ENCODE measurements at regions not wholly inside any gene's neighbourhood (a gene's known extent, or its start where the extent isn't known, plus 50 kb on each side); places are given as distances from the start of the nearest gene placed in this dataset.

DNA sequence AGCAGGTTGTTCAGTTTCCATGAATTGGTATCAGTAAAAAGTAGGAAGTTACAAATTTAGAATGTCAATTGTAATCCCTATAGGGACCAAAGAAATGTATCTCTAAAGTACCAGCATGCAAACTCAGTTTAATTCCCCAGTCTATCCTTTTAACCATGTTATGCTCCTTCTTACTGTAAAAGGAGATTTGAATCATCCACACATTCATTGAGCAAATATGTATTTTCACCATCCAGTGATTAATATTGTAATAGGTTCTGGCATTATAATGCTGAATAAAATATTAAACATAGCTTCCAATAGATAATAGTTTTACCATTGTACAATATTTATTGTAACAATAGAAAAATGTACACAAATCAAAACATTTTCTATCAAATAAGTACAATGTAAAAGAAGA lies 228.2 kb upstream of the SEMA3A start:
- H3K9me3 Mint-ChIP-seq: peaks cover 18% of the 10 kb centered on the region
- no peaks in the 10 kb centered on the region for H3K4me1 Mint-ChIP-seq
- no peak for ATAC-seq

DNA sequence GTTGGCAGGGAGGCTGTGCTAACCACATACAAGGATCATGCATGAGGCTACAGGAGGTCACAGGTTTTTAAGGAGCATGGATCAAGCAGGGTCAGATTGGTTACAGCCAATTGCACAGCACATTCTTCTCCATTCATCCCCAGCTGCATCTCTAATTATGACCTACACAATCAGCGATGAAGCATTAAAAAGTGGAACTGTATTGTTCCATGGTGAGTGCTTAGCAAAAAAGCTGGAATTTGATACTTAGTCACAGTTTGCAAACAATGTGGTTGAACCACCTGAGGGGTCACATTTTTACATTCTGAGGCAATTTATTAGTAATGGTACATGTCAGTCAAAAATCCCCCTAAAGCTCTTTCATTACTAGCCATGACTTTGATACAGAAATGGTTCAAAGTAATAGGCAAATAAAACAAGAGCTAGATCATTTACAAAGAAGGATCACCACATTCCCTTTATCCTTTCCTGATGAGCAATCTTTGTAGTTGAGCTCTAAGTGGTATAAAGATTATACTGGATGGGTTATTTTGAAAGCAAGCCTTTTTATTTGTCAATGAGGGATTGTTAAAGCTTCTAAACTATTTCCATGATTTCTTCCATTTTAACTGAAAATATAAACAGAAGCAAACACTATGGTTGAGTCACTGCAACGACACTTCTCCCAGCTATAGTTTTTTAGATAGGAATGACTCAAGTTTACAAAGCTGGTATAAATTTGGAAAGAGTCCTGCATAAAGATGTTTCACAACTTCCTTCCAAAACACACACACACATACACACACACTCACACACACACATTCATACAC lies 217.8 kb upstream of the SEMA3A start:
- DNase-seq (ENCODE audit: low spot score in 2 of 2): no peak

More for the DNA sequence above, 228.2 kb upstream of the SEMA3A start:
- no peak for DNase-seq (ENCODE audit: low spot score in 2 of 2)
- Mint-ChIP-seq H3K36me3 (no peaks in the 10 kb centered on the region), H3K27ac (no peak overlapping the region), H3K4me3 (no peak overlapping the region)

DNA sequence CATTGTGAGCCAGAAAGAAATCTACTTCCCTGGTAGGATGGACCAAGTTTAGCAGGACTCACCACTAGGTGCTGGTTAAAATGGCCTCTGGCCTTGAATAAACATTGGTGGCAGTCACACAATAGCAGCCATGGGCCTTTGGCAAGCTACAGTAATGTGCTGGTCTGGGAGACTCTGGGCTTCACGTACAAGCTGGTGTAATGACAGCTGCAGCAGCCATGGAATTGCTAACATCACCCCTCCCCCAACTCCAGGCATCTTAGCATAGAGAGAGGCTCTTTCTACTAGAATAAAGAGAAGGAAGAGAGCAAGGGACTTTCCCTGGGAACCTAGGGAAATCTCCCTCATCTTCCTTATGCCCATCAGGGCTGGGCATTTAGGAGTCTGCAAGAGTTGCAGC lies 205.1 kb upstream of the SEMA3A start:
- ATAC-seq: no peak
- Mint-ChIP-seq H3K36me3 (no peaks in the 10 kb centered on the region), H3K9me3 (peaks cover 26% of the 10 kb centered on the region), H3K4me3 (no peak overlapping the region), H3K27ac (no peak overlapping the region), H3K4me1 (no peaks in the 10 kb centered on the region)
- DNase-seq (ENCODE audit: low spot score in 2 of 2): no peak

More for the DNA sequence above, 217.8 kb upstream of the SEMA3A start:
- Mint-ChIP-seq H3K4me1 (no peaks in the 10 kb centered on the region), H3K4me3 (no peak overlapping the region), H3K36me3 (no peaks in the 10 kb centered on the region), H3K27ac (no peak overlapping the region), H3K9me3 (peaks cover 6% of the 10 kb centered on the region)
- ATAC-seq: no peak

DNA sequence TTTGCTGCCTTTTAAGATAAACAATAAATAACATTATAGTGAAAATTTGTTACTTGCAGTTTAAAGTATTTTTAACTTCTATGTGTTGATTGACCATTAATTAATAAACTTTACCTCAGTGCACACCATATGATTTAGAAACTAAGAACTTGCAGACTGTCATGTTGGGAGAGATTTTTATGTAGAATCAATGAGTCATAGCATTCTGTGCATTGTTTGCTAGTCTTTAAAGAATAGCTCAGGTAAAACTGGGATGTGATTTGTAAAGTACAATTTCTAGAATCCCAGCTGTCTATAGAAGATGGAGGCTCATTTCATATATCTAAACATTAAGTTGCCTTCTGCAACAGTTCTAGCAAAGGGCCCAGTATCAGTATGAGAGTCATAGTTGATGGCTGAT lies 199.6 kb upstream of the SEMA3A start:
- no peak overlapping the region for H3K4me3 Mint-ChIP-seq

DNA sequence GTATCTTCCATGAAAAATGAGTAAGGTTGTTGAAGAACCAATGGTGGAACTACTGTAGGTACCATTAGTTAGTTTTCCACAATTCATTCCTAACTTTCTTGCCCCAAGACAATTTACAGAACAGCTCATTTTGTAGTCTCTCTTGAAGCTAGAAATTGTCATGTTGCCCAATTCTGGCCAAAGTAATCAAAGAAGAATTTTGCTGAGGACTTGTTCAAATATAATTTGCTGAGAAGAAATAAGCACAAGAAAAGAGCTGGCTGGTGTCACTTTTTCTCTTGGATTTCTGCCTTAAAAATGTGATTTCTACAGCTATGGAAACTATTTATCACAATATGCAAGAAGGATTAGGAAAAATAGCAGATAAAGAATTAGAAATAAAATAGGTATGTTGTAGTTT lies 199.2 kb upstream of the SEMA3A start:
- peaks cover 7% of the 10 kb centered on the region for H3K9me3 Mint-ChIP-seq
- H3K36me3 Mint-ChIP-seq: no peaks in the 10 kb centered on the region
- no peaks in the 10 kb centered on the region for H3K4me1 Mint-ChIP-seq
- no peak overlapping the region for H3K4me3 Mint-ChIP-seq
- H3K27ac Mint-ChIP-seq: no peak overlapping the region
- ATAC-seq (no peak), DNase-seq (ENCODE audit: low spot score in 2 of 2) (no peak)

More for the DNA sequence above, 199.6 kb upstream of the SEMA3A start:
- ATAC-seq: no peak
- no peak for DNase-seq (ENCODE audit: low spot score in 2 of 2)
- Mint-ChIP-seq H3K27ac (no peak overlapping the region), H3K4me1 (no peaks in the 10 kb centered on the region), H3K36me3 (no peaks in the 10 kb centered on the region), H3K9me3 (peaks cover 7% of the 10 kb centered on the region)

DNA sequence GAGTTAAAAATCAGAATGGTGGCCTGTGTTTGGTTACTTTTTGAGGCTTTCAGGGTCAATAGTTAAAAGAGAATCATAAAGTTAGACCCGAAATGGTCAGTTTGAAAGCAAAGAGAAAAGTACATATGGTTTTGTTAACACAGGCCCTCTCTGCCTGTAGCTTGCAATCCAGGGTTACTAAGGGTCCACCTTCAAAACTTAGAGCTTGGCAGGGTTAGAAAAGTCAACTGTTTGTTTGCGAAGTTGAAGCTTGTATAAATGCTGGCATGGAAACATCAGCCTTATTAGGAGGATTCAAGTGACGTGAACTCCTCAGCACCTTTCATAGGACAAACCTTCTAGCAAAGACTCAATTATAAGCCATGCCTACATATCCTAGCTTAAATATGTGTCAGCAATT lies 196.3 kb upstream of the SEMA3A start:
- peaks cover 10% of the 10 kb centered on the region for H3K9me3 Mint-ChIP-seq
- ATAC-seq: no peak
- no peaks in the 10 kb centered on the region for H3K36me3 Mint-ChIP-seq
- DNase-seq (ENCODE audit: low spot score in 2 of 2): no peak
- no peak overlapping the region for H3K4me3 Mint-ChIP-seq
- no peak overlapping the region for H3K27ac Mint-ChIP-seq
- H3K4me1 Mint-ChIP-seq: no peaks in the 10 kb centered on the region

DNA sequence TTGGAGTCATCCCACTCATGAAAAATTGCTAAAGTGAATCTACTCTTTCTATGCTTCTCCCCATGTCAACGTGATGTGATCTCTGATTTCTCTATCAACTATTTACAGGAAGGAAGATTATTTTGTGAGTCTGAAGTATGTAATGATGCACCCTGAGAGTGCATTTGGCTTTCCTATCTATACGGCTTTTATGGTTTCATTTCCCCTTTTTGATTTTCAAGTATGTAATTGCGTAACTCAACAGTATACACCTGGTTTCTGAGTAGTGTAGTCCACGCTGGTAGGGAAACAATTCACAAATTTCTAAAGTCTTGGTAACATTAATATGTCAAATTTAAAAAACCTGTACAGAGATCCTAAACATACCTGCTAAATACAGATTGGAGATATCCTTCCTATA lies 194.7 kb upstream of the SEMA3A start:
- ATAC-seq (no peak), DNase-seq (ENCODE audit: low spot score in 2 of 2) (no peak)
- H3K4me1 Mint-ChIP-seq: no peaks in the 10 kb centered on the region
- no peaks in the 10 kb centered on the region for H3K36me3 Mint-ChIP-seq
- no peak overlapping the region for H3K27ac Mint-ChIP-seq
- H3K4me3 Mint-ChIP-seq: no peak overlapping the region
- H3K9me3 Mint-ChIP-seq: peaks cover 15% of the 10 kb centered on the region

DNA sequence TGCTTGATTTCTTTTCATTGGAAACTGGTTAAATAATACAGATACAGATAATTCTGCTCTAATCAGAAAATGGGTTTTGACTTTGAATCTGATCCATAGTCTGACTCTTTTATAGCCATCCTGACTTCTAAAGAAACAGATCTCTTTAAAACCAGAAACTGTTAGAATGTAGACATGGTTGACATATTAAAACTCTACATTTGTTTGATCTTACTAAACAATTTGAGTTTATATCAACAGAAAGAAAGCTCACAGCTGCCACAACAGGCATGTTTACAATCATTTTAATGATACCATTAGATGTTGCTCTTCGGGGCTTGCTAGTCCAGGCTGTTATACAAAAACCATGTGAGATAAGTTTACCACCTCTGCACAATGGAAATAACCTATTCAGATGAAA lies 193.0 kb upstream of the SEMA3A start:
- H3K4me3 Mint-ChIP-seq: no peak overlapping the region
- H3K9me3 Mint-ChIP-seq: peaks cover 13% of the 10 kb centered on the region
- H3K27ac Mint-ChIP-seq: no peak overlapping the region
- ATAC-seq (no peak), DNase-seq (ENCODE audit: low spot score in 2 of 2) (no peak)
- no peaks in the 10 kb centered on the region for H3K36me3 Mint-ChIP-seq
- no peaks in the 10 kb centered on the region for H3K4me1 Mint-ChIP-seq

DNA sequence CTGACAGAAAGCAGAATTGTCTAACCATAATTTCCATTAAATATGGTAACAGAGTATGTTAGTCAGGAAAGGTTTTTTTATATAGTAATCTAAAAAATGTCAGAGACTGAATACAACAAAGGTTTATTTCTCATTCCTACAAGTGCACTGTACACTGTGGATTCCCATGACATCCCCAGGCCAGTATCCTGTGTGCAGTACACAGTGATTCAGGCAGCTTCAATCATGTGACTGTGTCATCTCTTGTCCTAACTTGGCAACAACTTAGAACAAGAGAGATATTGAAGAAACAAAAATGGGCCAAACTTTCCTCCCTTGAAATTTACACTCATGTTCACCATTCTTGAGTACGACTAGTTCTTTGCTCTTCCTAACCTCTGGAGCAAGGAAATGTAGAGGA lies 189.8 kb upstream of the SEMA3A start:
- peaks cover 17% of the 10 kb centered on the region for H3K9me3 Mint-ChIP-seq
- ATAC-seq (no peak), DNase-seq (ENCODE audit: low spot score in 2 of 2) (no peak)
- no peak overlapping the region for H3K4me3 Mint-ChIP-seq
- no peaks in the 10 kb centered on the region for H3K36me3 Mint-ChIP-seq
- H3K4me1 Mint-ChIP-seq: no peaks in the 10 kb centered on the region
- H3K27ac Mint-ChIP-seq: no peak overlapping the region

DNA sequence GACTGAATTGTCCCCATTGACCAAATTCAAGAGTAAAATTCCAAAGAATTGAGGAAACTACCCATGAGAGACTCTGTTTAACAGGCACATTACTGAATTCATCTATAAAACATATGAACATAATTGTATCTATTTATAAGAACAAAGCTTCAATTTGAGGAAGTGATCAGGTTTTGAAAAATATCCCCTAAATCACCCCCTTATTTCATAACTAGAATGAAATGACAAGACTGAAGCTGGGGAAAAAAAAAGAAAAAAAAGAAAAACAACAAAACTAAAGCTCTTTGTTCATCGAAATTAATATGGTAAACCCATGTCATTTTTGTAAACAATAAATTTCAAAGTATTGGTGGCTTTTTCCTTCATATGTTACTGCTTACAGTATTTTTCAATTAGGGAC lies 184.9 kb upstream of the SEMA3A start:
- no peak for DNase-seq (ENCODE audit: low spot score in 2 of 2)

DNA sequence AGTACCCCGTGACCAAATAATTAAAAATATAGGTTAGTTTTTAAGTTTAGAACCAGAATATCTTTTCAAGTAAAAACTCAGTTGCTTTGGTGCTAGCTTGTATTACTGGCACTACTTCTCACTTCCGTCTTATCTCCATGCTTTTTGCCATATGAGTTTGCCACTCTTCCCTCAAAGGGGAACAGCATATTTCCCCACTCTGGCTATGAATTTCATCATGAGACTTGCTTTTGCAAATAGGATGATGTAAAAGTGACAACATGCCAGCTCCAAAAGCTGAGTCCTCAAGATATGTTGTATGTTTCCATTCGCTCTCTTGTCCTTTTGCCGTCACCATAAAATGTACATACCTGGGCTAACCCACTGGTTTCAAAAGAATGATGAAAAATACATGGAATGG lies 178.1 kb upstream of the SEMA3A start:
- DNase-seq (ENCODE audit: low spot score in 2 of 2): no peak
- H3K9me3 Mint-ChIP-seq: peaks cover 26% of the 10 kb centered on the region
- no peaks in the 10 kb centered on the region for H3K36me3 Mint-ChIP-seq
- H3K4me1 Mint-ChIP-seq: no peaks in the 10 kb centered on the region
- H3K27ac Mint-ChIP-seq: no peak overlapping the region
- H3K4me3 Mint-ChIP-seq: no peak overlapping the region
- ATAC-seq: no peak

More for the DNA sequence above, 184.9 kb upstream of the SEMA3A start:
- no peak for ATAC-seq
- no peak overlapping the region for H3K4me3 Mint-ChIP-seq
- H3K4me1 Mint-ChIP-seq: no peaks in the 10 kb centered on the region
- no peak overlapping the region for H3K27ac Mint-ChIP-seq
- peaks cover 17% of the 10 kb centered on the region for H3K9me3 Mint-ChIP-seq
- H3K36me3 Mint-ChIP-seq: no peaks in the 10 kb centered on the region

DNA sequence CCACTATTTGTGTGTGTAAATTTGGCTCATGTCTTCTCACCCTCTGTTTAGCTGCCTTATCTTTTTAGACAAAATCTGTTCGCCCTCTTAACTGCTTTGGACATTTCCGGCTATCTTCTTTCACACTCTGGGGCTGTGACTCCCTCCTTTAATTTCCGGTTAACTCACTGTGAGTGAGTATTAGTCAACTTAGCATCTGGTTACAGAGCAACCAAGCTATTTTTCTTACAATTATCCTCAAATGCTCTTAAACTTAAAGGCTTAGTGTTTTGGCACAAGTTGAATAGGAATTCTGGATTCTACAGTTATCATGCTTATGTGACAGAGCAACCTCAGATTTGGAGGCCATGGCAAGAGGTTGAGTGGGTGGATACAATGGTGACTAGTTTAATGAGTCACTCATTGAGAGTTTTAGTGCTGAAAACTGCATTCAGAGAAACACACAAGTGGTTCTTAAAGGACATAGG lies 177.6 kb upstream of the SEMA3A start:
- Mint-ChIP-seq H3K27ac (no peak overlapping the region), H3K9me3 (peaks cover 23% of the 10 kb centered on the region), H3K4me1 (no peaks in the 10 kb centered on the region), H3K4me3 (no peak overlapping the region), H3K36me3 (no peaks in the 10 kb centered on the region)
- ATAC-seq (no peak), DNase-seq (ENCODE audit: low spot score in 2 of 2) (no peak)

DNA sequence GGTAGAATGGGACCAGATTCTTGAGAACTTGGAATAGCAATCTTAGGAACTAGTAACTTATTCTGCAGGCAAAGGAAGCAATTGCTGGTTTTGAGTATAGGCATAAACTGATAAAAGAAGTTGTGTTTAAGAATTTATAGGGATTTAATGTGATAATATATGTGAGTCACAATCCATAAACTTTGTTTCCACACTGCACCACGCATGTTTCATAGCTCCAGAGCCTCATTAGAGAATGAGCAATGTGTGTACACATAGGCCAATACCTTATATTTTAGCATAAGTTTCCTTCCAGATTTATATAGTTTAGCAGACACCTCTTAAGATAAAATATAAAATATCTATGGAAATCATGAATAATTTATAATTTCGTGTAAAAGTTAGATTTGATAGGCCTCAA lies 175.5 kb upstream of the SEMA3A start:
- Mint-ChIP-seq H3K27ac (no peak overlapping the region), H3K4me3 (no peak overlapping the region), H3K36me3 (no peaks in the 10 kb centered on the region), H3K9me3 (peaks cover 17% of the 10 kb centered on the region), H3K4me1 (no peaks in the 10 kb centered on the region)
- no peak for ATAC-seq
- no peak for DNase-seq (ENCODE audit: low spot score in 2 of 2)

DNA sequence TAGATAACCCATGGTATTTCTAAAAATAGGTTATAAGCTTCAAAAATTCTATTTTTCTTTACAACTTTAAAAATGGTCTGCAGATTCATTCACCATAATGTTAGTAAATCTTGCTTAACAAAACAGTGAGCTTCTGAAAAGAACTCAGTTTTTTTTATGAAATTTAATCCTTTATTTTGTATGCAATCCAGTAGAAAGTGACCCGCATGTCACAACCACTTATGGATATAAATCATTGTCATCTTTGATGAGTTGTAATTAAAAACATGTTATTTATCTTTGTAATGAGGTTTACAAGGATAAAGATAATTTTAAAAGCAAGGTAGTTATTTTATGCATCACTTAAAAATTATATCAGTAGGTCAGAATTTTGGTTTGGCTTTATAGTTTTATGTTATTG lies 173.5 kb upstream of the SEMA3A start:
- DNase-seq (ENCODE audit: low spot score in 2 of 2) (no peak), ATAC-seq (no peak)
- Mint-ChIP-seq H3K4me1 (no peaks in the 10 kb centered on the region), H3K9me3 (peaks cover 11% of the 10 kb centered on the region), H3K36me3 (no peaks in the 10 kb centered on the region), H3K4me3 (no peak overlapping the region), H3K27ac (no peak overlapping the region)

DNA sequence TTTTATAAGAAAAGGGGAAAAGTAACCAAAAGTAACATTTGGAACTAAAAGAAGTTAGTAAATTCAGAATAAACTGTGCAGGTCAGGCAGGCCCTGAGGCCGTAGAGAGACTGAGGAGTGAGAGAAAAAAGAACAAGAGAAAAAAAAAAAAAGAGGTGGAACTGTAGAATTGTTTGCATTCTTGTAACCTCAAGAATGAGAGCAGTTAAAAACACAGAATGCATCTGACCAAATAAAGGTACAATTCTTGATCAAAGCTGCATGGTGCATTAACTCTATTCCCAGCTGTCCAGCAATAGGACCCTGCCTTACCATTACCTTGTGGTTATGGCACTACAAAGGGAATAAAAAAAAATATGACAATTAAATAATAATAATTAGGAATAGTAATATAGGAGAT lies 170.1 kb upstream of the SEMA3A start:
- Mint-ChIP-seq H3K36me3 (no peaks in the 10 kb centered on the region), H3K4me1 (no peaks in the 10 kb centered on the region), H3K4me3 (no peak overlapping the region), H3K9me3 (peaks cover 15% of the 10 kb centered on the region), H3K27ac (no peak overlapping the region)
- DNase-seq (ENCODE audit: low spot score in 2 of 2) (no peak), ATAC-seq (no peak)

DNA sequence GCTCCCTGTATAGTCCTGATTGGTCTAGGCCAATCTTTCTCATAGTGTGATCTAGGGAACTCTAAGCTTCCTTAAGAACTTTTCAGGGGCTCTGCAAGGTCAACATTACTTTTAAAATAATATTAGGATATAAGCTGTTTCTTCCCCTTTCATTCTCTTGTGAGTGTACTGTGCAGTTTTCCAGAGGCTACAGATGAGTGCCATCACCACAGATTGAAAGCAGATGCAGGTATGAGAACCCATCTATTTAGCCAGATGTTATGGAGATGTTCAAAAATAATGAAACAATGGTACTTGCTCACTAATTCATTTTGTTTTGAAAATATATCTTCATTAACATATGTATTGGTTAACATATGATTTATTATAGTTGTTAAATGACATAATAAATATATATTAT lies 169.2 kb upstream of the SEMA3A start:
- Mint-ChIP-seq H3K27ac (no peak overlapping the region), H3K9me3 (peaks cover 15% of the 10 kb centered on the region), H3K4me1 (no peaks in the 10 kb centered on the region), H3K4me3 (no peak overlapping the region), H3K36me3 (no peaks in the 10 kb centered on the region)
- ATAC-seq (no peak), DNase-seq (ENCODE audit: low spot score in 2 of 2) (no peak)

All from stimulated activated effector memory CD8-positive, alpha-beta T cell treated with anti-CD3 and anti-CD28 coated beads, Interleukin-12 subunit alpha, Interleukin-12 subunit beta, amount 100 ng/mL, for 72 hours (primary cell).